Brain microvascular endothelial cell (primary cell): ENCODE measurements at regions not wholly inside any gene's neighbourhood (a gene's known extent, or its start where the extent isn't known, plus 50 kb on each side); places are given as distances from the start of the nearest gene placed in this dataset.

ENCODE experiments used
- DNase-seq: peaks from one replicate; pipeline ENCODE4 v3.0.0-alpha.2; 2020
- H3K27ac ChIP-seq: fragments of 250-450 bp; sonication (Bioruptor Pico); 2 replicates; pipeline ENCODE4 v1.5.1; 2020; ENCODE audit warnings: mild to moderate bottlenecking, moderate library complexity
- H3K27me3 ChIP-seq: fragments of 250-450 bp; sonication (Bioruptor Pico); replicated peaks from 2 replicates; pipeline ENCODE4 v1.5.1; 2020; ENCODE audit warnings: mild to moderate bottlenecking
- H3K36me3 ChIP-seq: fragments of 250-450 bp; sonication (Bioruptor Pico); replicated peaks from 2 replicates; pipeline ENCODE4 v1.5.1; 2020; ENCODE audit warnings: mild to moderate bottlenecking
- H3K4me3 ChIP-seq: 2 replicates; pipeline ENCODE4 v1.5.1; 2011; ENCODE audit warnings: low read depth, mild to moderate bottlenecking, control low read depth, low read length, moderate library complexity
- in situ Hi-C: cut with HindIII; loops from 2 replicates; pipeline ENCODE4 v1.10.0; 2017; ENCODE audit warnings: low sequenced_read_pairs, low pct_ligation_motif_present
- TF ChIP-seq, protein P1 (sequence below): IDR thresholded peaks from 2 replicates; pipeline ENCODE4 v1.5.1; 2011; ENCODE audit warnings: low read depth, mild to moderate bottlenecking, moderate library complexity, low read length, control low read depth, inconsistent platforms; ENCODE audit errors: missing control alignments

DNA sequence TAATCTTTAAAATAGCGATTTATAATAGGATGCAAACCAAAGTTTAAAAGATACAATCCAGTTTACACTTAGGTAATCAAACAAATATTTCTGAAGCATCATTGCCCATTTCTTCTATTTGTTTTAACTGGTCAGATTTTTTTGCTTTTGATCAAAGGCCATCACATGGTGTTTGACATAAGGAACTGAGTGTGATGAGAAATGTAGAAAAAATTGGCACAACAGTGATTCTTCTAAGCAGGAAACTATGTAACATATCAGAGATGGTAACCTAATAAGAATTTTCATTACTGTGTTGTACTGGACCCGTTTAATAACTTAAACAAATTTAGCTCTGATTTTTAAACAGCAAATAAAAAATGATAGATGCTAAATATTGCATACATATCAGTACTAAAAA is 644.7 kb upstream of the KLF12 start:
- no peaks in the 10 kb centered on the region for H3K36me3 ChIP-seq
- no peak overlapping the region for H3K27ac ChIP-seq
- in situ Hi-C loops = no loop called here
- H3K4me3 ChIP-seq = no peak overlapping the region
- TF ChIP-seq, protein P1, sequence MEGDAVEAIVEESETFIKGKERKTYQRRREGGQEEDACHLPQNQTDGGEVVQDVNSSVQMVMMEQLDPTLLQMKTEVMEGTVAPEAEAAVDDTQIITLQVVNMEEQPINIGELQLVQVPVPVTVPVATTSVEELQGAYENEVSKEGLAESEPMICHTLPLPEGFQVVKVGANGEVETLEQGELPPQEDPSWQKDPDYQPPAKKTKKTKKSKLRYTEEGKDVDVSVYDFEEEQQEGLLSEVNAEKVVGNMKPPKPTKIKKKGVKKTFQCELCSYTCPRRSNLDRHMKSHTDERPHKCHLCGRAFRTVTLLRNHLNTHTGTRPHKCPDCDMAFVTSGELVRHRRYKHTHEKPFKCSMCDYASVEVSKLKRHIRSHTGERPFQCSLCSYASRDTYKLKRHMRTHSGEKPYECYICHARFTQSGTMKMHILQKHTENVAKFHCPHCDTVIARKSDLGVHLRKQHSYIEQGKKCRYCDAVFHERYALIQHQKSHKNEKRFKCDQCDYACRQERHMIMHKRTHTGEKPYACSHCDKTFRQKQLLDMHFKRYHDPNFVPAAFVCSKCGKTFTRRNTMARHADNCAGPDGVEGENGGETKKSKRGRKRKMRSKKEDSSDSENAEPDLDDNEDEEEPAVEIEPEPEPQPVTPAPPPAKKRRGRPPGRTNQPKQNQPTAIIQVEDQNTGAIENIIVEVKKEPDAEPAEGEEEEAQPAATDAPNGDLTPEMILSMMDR = no peak
- H3K27me3 ChIP-seq = no peaks in the 10 kb centered on the region
- DNase-seq = no peak

DNA sequence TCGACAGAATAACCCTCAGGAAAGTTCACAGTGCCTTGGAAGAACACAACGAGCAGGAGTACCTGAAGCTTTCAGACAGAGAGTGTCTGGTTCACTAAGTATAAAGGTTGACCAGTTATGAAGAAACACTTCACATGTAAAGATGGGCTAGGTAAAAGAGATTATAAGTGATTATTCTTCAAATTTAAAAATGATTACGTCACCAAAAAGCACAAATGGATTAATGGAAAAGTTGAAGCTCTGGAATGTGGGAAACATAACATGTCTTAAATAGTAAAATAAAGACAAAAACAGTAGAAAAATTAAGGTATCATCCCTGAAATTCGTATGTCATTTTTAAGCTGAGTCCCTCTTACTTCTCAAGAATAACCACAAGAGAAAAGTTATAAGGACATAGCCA is 643.9 kb upstream of the KLF12 start:
- Histone ChIP-seq H3K36me3 (no peaks in the 10 kb centered on the region), H3K27me3 (no peaks in the 10 kb centered on the region), H3K27ac (no peak overlapping the region), H3K4me3 (no peak overlapping the region)
- in situ Hi-C loops = no loop called here
- no peak for DNase-seq
- TF ChIP-seq, protein P1 = no peak

DNA sequence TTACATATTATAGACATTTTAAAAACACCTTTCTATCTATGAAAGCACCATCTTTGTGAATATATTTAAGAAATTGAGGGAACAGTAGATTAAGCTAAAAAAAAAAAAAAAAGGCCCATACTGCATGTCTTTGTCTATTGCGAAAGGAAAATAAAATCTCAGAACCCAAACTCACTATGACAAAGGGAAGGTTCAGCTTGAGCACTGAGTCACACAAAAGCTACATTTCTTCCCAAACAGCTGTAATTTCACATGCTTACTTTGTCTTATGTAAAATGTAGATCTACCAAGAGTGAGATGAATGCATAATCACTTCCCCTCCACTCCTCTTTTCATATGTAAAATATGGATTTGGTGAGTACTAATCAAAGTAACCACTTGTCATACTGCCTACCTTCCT is 640.1 kb upstream of the KLF12 start:
- in situ Hi-C loops = no loop called here
- Histone ChIP-seq H3K27ac (no peak overlapping the region), H3K36me3 (no peaks in the 10 kb centered on the region), H3K4me3 (no peak overlapping the region), H3K27me3 (no peaks in the 10 kb centered on the region)
- TF ChIP-seq, protein P1 = no peak
- no peak for DNase-seq

DNA sequence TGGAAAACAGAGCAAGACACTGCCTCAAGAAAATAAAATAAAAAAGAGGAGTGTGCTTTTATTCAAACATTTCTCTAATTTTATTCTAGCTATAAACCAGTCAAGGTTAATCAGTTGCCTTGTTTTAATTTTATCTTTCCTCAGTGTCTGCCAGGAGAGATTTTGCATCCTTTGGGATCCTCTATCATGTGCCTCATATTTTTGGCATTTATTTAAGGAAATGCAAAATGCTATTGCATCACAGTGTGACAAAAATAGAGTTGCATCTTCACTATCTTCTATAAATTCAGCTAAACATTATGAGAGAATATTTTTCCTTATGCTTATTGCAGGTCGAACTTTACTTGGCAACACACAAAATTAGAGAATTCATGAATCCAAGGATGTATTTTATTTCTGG is 639.0 kb upstream of the KLF12 start:
- Histone ChIP-seq H3K4me3 (no peak overlapping the region), H3K27me3 (no peaks in the 10 kb centered on the region), H3K27ac (no peak overlapping the region), H3K36me3 (no peaks in the 10 kb centered on the region)
- DNase-seq = no peak
- in situ Hi-C loops = no loop called here
- TF ChIP-seq, protein P1 = no peak

DNA sequence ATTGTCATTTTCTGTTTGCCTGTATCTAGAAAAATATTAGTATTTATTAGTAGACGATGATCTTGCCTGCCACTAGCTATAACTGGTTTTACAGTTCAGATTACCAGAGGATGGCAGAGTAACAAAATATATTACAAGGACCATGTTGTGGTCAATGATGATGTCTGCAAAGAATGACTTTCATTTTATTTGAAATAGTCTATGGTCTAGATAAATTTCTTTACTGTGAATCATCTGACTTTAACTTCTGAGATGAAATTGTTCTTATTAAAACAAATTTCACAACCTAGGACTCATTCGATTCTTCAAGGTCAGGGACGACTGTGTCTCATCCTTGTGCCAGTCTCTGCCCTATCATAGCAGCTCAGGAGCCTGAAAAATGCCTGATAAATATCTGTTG is 637.8 kb upstream of the KLF12 start:
- H3K27ac ChIP-seq = peak overlapping the region; percentile 86
- H3K27me3 ChIP-seq = no peaks in the 10 kb centered on the region
- TF ChIP-seq, protein P1 = no peak
- no peaks in the 10 kb centered on the region for H3K36me3 ChIP-seq
- in situ Hi-C loops = no loop called here
- H3K4me3 ChIP-seq = no peak overlapping the region
- DNase-seq = peak; percentile 57

DNA sequence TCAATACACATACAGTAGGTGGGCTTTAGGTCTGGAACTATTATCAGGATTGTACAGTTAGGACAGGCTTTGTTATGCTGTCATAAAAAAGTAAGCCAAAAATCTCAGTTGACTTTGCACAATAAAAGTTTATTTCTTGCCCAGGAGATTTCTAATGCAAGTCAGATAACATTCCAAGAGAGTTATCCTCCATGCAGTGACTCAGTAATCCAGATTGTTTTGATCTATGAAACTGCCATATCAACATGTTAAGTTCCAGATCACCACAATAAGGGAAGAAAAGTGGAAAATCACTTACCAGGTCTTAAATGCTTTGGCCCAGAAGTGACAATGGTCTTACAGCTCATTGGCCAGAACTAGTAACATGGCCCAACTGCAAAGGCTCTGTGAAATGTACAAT is 636.2 kb upstream of the KLF12 start:
- H3K27me3 ChIP-seq = no peaks in the 10 kb centered on the region
- peak overlapping the region; percentile 86 for H3K27ac ChIP-seq
- in situ Hi-C loops = no loop called here
- DNase-seq = peak; percentile 90
- TF ChIP-seq, protein P1 = no peak
- H3K36me3 ChIP-seq = no peaks in the 10 kb centered on the region
- no peak overlapping the region for H3K4me3 ChIP-seq
